Gastrocnemius medialis (tissue), 4 donors: ENCODE measurements at regions not wholly inside any gene's neighbourhood (a gene's known extent, or its start where the extent isn't known, plus 50 kb on each side); places are given as distances from the start of the nearest gene placed in this dataset.
"Not testable (repeated sequence)": the region's sequence is repeated elsewhere in the genome, so short reads cannot be mapped to it uniquely, and the experiment has no call there.

Experiments used
- POLR2A ChIP-seq, 2 donors: fragments of 450-650 bp; IDR thresholded peaks; one replicate each; pipeline ENCODE4 v1.6.1; 2017; ENCODE audit warnings: antibody characterized with exemption in 2 of 2, mild to moderate bottlenecking in 2 of 2, moderate library complexity in 2 of 2
- TF ChIP-seq, protein P1 (sequence below), 5 experiments: fragments of 450-650 bp in 3 of 5; fragments of 200-600 bp in 2 of 5; sonication (generic) in 2 of 5; IDR thresholded peaks in 4 of 5; conservative IDR thresholded peaks in 1 of 5; 1 replicate in 4 of 5; 2 replicates in 1 of 5; pipeline ENCODE4 v1.5.1; 2016 to 2019; ENCODE audit warnings: antibody characterized with exemption in 5 of 5, mild to moderate bottlenecking in 3 of 5, moderate library complexity in 3 of 5

DNA sequence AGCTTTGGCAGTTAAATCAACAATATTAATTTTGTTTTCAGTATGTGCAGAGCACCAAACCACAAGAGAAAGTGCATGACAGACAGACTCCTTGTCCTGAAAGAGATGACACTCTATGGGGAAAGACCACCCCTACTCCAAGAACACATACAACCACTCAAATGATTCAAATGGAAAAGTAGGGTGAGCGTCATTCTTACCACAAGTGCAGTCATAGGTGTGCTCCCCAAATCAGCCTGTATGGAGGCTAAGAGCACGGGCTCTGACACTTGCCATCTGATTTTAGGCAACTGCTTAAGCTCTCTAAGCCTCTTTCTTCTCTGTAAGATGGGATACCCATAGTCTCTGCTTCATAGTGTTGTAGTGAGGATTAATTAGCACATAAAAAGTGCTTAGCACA lies 56.7 kb upstream of the TERB2 start:
- TF ChIP-seq, protein P1, sequence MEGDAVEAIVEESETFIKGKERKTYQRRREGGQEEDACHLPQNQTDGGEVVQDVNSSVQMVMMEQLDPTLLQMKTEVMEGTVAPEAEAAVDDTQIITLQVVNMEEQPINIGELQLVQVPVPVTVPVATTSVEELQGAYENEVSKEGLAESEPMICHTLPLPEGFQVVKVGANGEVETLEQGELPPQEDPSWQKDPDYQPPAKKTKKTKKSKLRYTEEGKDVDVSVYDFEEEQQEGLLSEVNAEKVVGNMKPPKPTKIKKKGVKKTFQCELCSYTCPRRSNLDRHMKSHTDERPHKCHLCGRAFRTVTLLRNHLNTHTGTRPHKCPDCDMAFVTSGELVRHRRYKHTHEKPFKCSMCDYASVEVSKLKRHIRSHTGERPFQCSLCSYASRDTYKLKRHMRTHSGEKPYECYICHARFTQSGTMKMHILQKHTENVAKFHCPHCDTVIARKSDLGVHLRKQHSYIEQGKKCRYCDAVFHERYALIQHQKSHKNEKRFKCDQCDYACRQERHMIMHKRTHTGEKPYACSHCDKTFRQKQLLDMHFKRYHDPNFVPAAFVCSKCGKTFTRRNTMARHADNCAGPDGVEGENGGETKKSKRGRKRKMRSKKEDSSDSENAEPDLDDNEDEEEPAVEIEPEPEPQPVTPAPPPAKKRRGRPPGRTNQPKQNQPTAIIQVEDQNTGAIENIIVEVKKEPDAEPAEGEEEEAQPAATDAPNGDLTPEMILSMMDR (IDR thresholded peaks at IDR 0.05 in 4 of 5, conservative IDR thresholded peaks at IDR 0.05 in 1 of 5) = not testable (repeated sequence)
- TF ChIP-seq POLR2A (IDR thresholded peaks at IDR 0.05) = not testable (repeated sequence)
